GM18520 (cell line): ENCODE measurements at regions not wholly inside any gene's neighbourhood (a gene's known extent, or its start where the extent isn't known, plus 50 kb on each side); places are given as distances from the start of the nearest gene placed in this dataset.

Experiments
- ATAC-seq: cut with Tn5 transposase; IDR thresholded peaks from one replicate; pipeline ENCODE4 v1.9.1; 2021; ENCODE audit not compliant: unreplicated experiment

DNA sequence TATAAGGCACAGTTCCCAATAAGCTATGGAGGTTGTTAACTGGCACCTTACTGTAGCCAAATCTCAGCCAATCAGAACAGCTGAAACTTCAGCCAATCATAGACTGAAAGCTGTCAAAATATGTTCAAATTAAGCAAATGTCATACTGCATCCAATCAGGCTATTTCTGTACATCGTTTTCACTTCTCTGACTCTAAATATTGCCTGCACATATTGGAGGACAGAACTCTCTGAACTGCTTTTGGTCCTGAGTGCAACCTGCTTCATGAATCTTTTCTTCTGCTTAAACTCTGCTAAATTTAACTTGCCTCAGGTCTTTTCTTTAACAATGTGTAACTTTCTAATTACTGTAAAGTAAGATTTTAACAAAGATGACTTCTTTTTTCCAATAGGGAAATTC lies 1198.9 kb upstream of the PCDH7 start:
- ATAC-seq, result no peak

DNA sequence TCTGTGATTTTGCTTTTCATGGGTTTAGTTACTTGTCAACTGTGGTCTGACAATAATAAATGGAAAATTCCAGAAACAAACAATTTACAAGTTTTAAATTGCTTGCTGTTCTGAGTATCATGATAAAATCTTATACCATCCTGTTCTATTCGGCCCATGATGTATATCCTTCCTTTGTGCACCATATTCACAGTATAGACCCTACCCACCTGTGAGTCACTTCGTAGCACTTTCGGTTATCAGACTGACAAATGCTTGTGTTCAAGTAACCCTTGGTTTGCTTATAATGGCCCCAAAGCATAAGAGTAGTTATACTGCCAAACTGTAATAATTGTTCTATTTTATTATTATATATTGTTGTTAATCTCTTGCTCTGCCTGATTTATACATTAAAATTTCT lies 1183.4 kb upstream of the PCDH7 start:
- ATAC-seq, result no peak

DNA sequence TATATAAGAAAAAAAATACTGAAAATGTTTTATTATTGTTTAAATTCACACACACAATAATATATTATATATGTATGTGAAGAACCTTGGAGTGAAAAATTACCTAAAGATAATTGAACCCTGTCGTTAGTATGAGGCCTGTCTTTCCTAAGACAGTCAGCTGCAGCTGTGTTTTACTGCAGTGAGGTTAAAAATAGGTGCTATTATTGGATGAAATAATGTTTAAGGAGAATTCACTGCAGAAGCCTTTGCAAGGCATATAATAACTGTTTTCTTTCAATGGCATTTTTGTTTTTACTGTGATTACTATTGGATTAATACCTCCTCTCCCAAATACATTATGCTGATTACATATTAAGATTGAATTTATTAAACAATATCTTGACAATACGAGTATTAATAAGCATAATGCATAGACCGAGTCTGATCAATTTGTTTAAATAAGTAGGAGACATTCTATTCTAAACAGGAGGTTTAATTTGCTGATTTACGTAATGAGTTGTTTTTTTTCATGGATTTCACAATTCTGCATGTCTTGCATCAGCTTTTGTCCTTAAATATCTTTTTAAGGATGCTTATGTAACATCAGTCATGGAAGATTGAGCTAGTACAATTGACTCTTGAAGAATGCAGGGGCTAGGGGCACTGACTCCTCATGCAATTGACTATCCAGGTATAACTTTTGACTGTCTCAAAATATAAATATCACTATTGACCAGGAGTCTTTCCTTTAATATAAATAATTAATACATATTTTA lies 1181.1 kb upstream of the PCDH7 start:
- no peak for ATAC-seq

DNA sequence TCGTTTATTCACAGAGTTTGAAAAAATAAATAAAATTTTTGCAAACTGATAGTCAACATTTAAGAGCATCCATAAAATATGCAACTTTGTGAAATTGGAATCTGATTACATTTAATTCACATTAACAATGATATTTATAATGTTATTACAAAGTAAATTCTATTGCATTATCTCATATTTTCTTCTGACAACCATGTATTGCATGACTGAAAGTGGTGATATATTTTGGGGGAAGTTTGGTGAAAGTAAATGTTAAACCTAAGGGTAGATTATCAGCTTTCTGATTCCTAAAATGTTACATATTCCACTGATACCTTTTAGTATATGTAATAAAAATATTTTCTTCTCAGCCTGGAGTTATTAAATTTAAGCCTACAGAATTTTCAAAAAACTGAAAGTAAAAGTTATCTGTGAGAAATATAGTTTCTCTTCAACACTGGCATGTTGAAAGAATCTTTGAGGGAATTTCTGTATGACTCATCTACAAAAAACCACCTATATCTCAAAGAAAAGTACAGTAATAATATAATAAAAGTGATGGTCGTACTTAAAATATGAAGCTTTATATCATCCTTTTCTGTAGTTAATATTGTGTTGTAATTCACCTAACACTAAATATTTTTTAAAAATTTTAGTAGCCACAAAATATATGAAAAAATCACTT lies 1179.6 kb upstream of the PCDH7 start:
- no peak for ATAC-seq

DNA sequence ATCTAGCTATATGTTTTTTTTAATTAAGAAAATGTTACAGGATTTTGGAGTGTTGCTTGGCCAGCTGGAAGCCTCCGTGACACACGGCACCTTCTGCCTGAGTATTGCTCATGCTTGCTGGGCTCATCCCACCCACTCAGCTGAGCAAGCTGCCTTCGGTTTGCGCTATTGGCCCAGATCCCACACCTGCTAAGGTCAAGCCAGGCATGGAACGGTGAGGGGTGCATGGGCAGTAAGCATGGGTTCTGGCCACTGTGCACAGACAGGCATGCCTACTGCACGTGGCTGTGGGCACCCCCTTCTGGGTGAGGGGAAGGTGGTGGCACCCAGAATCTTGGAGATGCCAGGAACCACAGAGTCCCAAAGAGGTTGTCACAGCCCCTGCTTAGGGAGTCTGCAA lies 1178.4 kb upstream of the PCDH7 start:
- no peak for ATAC-seq

DNA sequence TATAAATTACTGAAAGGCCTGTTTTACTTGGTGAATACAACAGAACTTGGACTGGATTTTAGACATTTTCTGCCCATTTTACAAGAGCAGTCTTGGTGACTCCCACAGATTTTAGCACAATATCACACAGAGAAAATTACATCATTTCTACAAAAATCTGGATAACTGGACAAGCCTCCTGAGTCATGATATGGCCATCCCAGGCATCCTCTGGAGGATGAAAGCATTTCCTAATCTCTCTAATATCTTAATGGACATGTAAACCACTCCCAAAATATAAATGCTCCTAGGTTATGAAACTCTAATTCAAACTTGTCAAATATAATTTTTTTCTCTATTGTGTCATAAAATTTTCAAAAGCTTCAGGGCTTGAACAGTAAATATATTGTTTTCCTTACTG lies 1170.8 kb upstream of the PCDH7 start:
- no peak for ATAC-seq

DNA sequence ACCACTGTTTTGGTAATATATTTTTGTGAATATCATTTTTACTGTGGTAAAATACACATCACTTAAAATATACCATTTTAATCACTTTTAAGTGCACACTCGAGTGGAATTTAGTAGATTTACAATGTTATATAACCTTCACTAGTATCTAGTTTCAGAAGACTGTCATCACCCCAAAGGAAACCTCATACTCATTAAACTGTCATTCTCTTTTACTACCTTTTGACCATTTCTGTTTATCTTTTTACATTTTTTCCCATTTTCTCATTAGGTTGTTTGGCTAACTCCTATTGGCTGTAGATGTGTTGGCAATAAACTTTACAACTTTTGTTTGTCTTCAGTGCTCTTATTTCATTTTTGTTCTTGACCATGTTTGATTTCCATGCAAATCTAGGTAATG lies 1168.3 kb upstream of the PCDH7 start:
- ATAC-seq, result no peak

DNA sequence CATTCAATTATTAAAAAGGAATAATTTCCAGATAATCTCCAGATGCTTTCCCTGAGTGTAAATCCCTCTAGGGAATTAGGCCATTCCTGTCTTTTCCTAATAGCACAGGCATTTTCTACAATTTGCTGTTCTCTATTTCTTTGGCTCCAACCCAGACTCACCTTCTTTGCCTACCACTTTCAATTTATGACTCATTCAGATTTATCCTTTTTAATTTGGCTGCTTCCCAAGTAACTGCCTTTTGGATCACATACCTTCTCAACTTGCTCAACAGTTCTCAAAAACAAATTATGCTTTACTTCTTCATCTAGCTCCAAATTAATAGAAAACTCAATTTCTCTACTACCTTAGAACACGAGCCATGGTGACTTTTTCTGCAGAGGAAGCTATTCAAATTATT lies 1166.3 kb upstream of the PCDH7 start:
- no peak for ATAC-seq

DNA sequence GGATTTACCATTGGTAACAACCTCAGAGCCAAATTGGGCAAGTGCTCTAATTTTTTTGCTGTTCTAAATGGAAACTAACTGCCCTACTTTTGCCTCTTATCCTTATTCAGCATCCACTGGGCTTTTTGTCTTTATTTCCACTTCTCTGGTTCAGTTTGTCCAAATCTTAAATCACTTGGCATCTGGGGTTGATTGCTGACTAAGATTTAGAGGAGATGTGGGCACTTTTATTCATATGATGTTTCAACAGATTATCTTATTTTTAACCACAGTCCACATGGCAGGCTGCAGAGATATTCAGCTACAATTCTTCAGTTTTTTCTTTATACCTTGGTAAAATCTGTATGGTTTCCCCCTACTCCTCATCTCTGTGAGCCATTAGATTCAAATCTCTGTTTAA lies 1161.4 kb upstream of the PCDH7 start:
- ATAC-seq, result no peak

DNA sequence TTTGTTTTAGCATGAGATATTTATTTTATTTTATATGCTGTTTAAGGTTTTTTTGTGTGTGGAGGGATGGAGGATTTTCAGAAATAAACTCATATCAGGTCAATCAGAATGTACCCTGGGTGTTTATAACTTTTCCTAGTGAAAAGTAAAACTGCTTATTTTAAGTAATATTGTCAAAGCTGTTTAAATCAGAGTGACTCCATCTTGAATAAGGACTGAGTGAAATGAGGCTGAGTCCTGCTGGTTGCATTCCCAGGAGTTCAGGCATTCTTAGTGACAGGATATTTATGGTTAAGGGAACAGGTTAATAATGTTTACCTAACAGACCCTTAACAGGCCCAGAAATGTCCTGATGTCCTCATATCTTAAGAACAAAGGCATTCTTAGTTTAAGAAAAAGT lies 1160.9 kb upstream of the PCDH7 start:
- ATAC-seq, result no peak

DNA sequence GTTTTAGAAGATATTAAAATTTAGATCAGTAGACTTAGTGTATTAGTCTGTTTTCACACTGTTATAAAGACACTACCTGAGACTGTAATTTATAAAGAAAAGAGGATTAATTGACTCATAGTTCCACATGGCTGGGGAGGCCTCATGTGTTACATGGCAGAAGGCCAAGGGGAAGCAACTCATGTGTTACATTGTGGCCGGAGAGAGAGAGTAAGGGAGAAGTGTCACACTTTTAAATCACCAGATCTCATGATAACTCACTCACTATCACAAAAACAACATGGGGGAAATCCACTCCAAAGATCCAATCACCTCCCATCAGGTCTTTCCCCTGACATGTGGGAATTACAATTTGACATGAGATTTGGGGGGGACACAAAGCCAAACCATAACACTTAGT lies 1159.7 kb upstream of the PCDH7 start:
- ATAC-seq, result no peak

DNA sequence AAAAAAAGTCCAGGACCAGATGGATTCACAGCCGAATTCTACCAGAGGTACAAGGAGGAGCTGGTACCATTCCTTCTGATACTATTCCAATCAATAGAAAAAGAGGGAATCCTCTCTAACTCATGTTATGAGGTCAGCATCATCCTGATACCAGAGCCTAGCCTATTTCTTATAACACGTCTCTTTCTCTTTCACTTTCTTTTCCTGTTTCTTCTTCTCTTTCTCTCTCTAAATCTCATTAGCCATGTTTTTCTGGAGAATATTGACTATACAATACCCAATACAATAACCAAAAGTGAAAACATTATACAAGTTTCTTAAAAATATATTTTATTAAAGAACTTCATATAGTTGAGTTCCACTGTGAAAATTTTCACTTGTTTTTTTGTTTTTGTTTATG lies 1154.9 kb upstream of the PCDH7 start:
- ATAC-seq, result no peak

DNA sequence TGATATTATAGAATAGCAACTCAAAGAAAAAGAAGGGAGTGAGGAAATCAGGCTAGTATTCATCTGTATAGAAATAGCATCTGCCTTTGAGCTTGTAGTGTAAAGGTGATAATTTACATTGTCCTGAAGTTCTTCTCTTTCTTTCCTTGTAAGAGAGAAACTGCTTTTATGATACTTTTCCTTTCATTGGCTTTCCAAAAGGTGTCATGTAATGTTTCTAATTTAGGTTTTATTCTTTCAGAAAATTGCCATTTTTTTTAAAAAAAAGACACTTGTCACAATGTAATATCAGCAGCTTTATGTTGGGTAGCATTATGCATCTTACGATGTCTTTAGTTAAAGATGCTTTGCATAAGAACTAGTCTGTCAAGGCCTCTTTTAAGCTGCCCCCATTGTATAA lies 1153.8 kb upstream of the PCDH7 start:
- no peak for ATAC-seq

DNA sequence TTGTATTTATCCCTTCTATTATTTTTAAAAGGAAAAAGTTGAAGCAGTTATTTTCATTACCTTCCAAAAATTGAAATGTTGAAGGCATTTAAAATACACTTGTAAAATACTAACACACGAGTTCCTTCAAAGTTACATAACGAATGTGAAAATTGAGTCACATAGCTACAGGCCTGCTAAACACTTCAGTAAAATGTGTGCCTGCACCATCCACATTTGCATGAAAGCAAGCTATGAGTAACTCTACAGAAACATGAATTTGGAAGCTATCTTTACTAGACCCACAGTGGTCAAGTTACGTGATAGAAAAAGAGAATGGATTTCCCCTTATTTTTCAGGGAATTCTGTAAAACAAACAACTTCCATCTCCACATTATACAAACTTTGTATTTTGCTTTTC lies 1148.8 kb upstream of the PCDH7 start:
- ATAC-seq, result no peak

DNA sequence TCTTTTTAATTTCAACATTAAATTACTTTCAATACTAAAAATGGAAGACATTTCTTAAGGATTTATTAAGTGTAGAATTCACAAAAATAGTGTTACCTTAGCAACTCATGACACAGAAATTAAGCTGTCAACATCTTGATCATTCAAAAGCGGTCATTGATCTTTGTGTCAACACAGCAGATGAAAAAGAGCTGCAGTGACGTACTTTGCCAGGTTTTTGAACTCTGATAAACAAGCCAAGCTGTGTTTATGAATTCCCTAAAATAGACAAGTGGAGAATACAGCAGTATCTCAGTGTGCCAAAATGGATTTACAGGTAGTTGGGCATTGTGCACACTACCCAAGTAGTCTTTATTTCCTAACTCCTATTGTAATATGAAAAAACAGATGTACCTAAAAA lies 1141.8 kb upstream of the PCDH7 start:
- no peak for ATAC-seq

DNA sequence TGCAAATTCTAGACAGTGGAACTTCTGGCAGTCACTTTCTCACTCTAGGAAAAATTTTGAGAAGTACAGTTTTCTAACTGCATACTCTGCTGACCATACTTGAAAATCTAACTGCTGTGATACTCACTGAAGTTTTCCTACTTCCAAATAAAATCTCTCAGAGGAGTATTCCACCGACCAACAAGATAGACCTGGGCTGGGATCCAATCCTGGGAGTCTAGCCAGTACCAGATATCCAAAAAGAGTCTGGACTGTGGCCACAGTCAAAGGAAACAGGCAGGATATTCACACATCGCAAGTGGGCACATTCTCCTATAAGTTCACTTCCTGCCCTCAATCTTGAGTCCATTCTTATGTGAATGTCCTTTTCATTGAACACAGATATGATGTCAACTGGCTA lies 1138.7 kb upstream of the PCDH7 start:
- ATAC-seq, result no peak

DNA sequence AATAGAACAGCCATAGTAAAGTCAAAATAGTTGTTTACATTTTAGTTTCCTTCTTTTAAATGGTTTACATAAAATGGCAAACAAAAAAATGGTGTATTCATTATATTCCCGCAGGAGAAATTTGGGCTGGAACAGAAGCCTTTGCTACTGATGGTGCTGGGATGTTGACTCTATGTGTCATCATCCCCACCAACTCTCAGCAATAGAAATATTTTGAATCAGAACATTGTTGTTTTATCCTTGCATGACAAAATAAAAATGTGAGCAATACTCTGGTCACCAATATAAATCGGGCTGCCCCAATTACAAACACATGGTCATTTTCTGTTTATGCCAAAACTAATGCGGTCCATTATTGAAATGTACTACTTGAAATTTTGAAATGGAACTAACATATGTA lies 1131.6 kb upstream of the PCDH7 start:
- no peak for ATAC-seq

DNA sequence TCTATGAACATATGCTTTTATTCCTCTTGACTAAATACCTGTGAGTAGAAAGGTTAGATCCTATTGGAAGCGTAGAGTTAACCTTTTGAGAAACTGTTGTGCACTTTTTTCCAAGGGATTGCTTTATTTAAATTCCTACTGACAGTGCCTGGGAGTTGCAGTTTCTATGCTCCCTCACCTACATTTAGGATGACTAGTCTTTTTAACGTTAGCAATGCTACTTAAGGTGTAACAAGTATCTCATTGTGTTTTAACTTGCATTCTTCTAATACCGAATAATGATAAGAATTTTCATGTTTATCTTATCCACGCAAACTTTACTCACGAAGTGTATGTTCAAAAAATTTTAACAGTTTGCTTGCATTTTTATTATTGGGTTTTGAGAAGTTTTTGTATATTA lies 1123.9 kb upstream of the PCDH7 start:
- no peak for ATAC-seq

DNA sequence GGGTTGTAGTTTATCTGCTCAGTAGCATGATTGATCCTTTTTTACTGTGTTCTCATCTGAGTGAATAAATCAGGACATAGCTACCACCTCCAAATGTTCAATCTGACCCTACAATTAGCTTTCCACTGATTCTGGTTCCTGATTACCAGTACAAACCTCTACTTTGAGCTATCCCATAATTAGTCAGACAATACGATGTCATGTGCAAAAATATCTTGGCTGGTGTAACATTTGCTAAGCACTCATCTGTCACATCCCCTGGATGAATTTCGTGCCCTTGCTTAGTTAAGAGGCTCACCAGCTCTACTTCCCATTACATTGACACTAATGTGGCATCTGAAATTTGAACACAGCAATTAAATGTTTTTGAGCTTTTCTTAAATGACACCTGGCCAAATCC lies 1101.0 kb upstream of the PCDH7 start:
- no peak for ATAC-seq

DNA sequence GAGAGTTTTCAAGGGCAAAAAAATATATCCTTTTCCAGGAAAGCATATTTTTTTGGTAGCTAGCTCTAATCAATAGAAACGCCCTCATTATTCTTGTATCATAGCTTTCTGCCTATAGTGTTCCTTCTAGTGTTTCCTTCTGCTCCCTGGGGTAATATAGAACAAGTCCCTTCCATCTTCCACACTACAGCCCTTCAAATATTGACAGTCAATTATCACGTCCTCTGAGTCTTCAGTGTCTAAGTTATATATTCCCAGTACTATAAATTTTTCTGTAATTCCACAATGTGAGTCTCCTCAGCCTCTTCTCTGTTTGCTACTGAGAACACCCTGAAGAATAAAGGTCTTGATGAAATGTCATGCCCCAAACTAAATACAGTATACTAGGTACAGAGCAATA lies 1088.0 kb upstream of the PCDH7 start:
- ATAC-seq, result no peak

DNA sequence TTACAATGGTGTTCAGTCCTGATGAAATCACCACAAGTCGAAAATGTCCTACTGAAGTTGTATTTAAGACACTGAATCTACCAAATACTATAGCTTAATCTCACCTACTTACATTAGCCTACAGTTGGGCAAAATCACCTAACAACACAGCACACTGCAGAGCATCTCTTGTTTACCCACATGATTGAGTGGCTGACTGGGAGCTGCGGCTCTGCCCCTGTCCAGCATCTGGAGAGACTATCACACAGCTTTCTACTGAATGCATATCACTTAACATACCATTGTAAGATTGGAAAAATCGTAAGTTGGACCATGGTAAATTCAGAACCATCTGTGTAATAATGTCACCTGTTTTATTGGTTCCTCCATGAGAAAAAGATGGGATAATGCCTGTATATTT lies 1083.2 kb upstream of the PCDH7 start:
- no peak for ATAC-seq

DNA sequence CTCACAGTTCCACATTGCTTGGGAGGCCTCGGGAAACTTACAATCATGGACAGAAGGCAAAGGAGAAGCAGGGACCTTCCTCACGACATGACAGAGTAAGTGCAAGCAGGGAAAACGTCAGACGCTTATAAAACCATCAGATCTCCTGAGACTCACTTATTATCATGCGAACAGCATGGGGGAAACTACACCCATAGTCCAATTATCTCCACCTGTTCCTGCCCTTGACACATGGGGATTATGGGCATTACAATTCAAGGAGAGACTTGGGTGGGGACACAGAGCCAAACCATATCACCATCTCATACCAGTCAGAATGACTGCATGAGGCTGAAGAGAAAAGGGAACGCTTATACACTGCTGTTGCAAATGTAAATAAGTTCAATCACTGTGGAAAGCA lies 1066.9 kb upstream of the PCDH7 start:
- ATAC-seq, result no peak

DNA sequence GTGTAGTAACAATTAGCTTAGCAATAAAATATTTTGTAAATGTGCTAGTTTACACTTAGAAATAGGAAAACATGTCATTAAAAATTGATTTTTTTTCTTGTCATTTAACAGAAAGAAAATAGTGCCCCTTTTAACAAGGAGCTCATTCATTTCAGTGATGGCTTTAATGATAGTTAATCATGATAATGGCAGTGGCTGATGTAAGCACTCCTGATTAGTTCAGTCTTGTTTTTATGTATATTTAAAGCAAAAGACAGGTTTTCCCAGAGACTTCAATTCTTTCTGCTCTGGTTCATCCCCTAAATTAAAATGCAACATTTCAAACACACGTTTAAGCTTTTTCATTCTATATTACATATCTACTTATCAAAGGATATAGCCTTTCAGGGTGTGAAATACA lies 1039.5 kb upstream of the PCDH7 start:
- ATAC-seq, result no peak
